H1 (cell line): ENCODE measurements at regions not wholly inside any gene's neighbourhood (a gene's known extent, or its start where the extent isn't known, plus 50 kb on each side); places are given as distances from the start of the nearest gene placed in this dataset.

ENCODE experiments used
- CTCF ChIA-PET: fragments of 300-600 bp; sonication (Branson Sonifier 250); formaldehyde crosslinking; loops from one replicate; lab custom pipeline; 2021; ENCODE audit not compliant: partially characterized antibody; lab: Charles Lee
- POLR2A ChIA-PET: fragments of 300-600 bp; sonication (Branson Sonifier 250); formaldehyde crosslinking; loops from one replicate; lab custom pipeline; 2021; ENCODE audit warnings: inconsistent platforms; ENCODE audit not compliant: partially characterized antibody; lab: Charles Lee
- DNase-seq, 2 experiments: peaks; one replicate each; pipeline versions ENCODE4 v3.0.0 to v3.0.0-alpha.2; 2010 to 2022; ENCODE audit warnings: low spot score in 2 of 2, low read depth in 1 of 2, mixed read lengths in 1 of 2
- FAIRE-seq: peaks from 2 replicates; lab custom pipeline; 2011; peaks lifted over from hg19 to GRCh38; lab: Jason Lieb, UNC
- H2AFZ ChIP-seq: 2 replicates; pipeline ENCODE4 v1.8.1; 2012; ENCODE audit warnings: low read length, inconsistent platforms
- H2AK5ac ChIP-seq: 2 replicates; pipeline ENCODE4 v1.6.1; 2013; ENCODE audit warnings: low read depth, low read length
- H2BK120ac ChIP-seq: replicated peaks from 2 replicates; pipeline ENCODE3; 2013; ENCODE audit warnings: low read depth, low read length, inconsistent platforms
- H2BK12ac ChIP-seq: 2 replicates; pipeline ENCODE4 v1.6.1; 2013; ENCODE audit warnings: low read depth, low read length
- H2BK15ac ChIP-seq: 2 replicates; pipeline ENCODE4 v1.6.1; 2013; ENCODE audit warnings: low read length
- H2BK20ac ChIP-seq: 2 replicates; pipeline ENCODE4 v1.6.1; 2013; ENCODE audit warnings: low read length
- H2BK5ac ChIP-seq: 2 replicates; pipeline ENCODE4 v1.6.1; 2013; ENCODE audit warnings: low read depth, low read length
- H3K14ac ChIP-seq: 2 replicates; pipeline ENCODE4 v1.6.1; 2013; ENCODE audit warnings: inconsistent platforms; ENCODE audit not compliant: insufficient read length
- H3K18ac ChIP-seq: 2 replicates; pipeline ENCODE4 v1.6.1; 2013; ENCODE audit warnings: low read length; ENCODE audit errors: extremely low read depth
- H3K23ac ChIP-seq: 2 replicates; pipeline ENCODE4 v1.6.1; 2013; ENCODE audit warnings: inconsistent platforms; ENCODE audit not compliant: insufficient read length
- H3K23me2 ChIP-seq: 2 replicates; pipeline ENCODE4 v1.6.1; 2013; ENCODE audit warnings: low read depth, low read length
- H3K27ac ChIP-seq: 2 replicates; pipeline ENCODE4 v1.6.1; 2011; ENCODE audit warnings: low read depth, low read length, inconsistent platforms
- H3K27me3 ChIP-seq, 4 experiments: replicated peaks in 1 of 4; 1 replicate in 1 of 4; 2 replicates in 3 of 4; pipeline versions ENCODE4 v1.6.1 to v1.8.1; 2011 to 2013; ENCODE audit warnings: low read length in 3 of 4, mild to moderate bottlenecking in 3 of 4, inconsistent platforms in 2 of 4, mixed read lengths in 2 of 4, moderate library complexity in 1 of 4; ENCODE audit not compliant: control insufficient read depth in 3 of 4, insufficient read depth in 3 of 4; ENCODE audit errors: extremely low read depth in 1 of 4
- H3K36me3 ChIP-seq, 4 experiments: 2 replicates each; pipeline versions ENCODE4 v1.6.1 to v1.8.1; 2011 to 2013; ENCODE audit warnings: mild to moderate bottlenecking in 4 of 4, low read length in 3 of 4, moderate library complexity in 2 of 4, control low read depth in 1 of 4, inconsistent platforms in 1 of 4; ENCODE audit not compliant: insufficient read depth in 4 of 4, control insufficient read depth in 2 of 4
- H3K4ac ChIP-seq: replicated peaks from 2 replicates; pipeline ENCODE3; 2013; ENCODE audit warnings: low read length, low read depth, mixed read lengths, inconsistent platforms; ENCODE audit not compliant: insufficient read length
- H3K4me1 ChIP-seq, 4 experiments: replicated peaks in 1 of 4; 1 replicate in 1 of 4; 2 replicates in 3 of 4; pipeline versions ENCODE4 v1.6.1 to v1.8.1; 2011 to 2013; ENCODE audit warnings: low read length in 3 of 4, inconsistent platforms in 2 of 4, mixed read lengths in 1 of 4; ENCODE audit not compliant: insufficient read depth in 4 of 4, control insufficient read depth in 3 of 4
- H3K4me2 ChIP-seq, 2 experiments: 2 replicates each; pipeline versions ENCODE4 v1.6.1 to v1.8.1; 2011 to 2013; ENCODE audit warnings: low read depth in 2 of 2, low read length in 2 of 2, control low read depth in 1 of 2, inconsistent platforms in 1 of 2, mild to moderate bottlenecking in 1 of 2; ENCODE audit not compliant: insufficient read depth in 1 of 2
- H3K4me3 ChIP-seq, 4 experiments: fragments of 200-600, 300-600 bp in 1 of 4; sonication (generic), shearing (Covaris generic), sonication (Bioruptor Twin) in 1 of 4; 2 replicates each; pipeline versions ENCODE4 v1.5.1 to v1.8.1; 2011 to 2016; ENCODE audit warnings: low read length in 4 of 4, low read depth in 3 of 4, control low read depth in 2 of 4, inconsistent platforms in 2 of 4, mild to moderate bottlenecking in 2 of 4, mixed read lengths in 1 of 4, moderate library complexity in 1 of 4; ENCODE audit not compliant: insufficient read depth in 2 of 4; ENCODE audit errors: extremely low read depth in 1 of 4
- H3K56ac ChIP-seq: replicated peaks from 2 replicates; pipeline ENCODE3; 2013; ENCODE audit warnings: low read depth, mild to moderate bottlenecking, mixed read lengths, low read length, inconsistent platforms; ENCODE audit not compliant: insufficient read length
- H3K79me1 ChIP-seq: 2 replicates; pipeline ENCODE4 v1.6.1; 2013; ENCODE audit warnings: low read depth, low read length, control low read depth
- H3K79me2 ChIP-seq, 2 experiments: 2 replicates each; pipeline versions ENCODE4 v1.6.1 to v1.8.1; 2012 to 2013; ENCODE audit warnings: low read length in 2 of 2, mild to moderate bottlenecking in 2 of 2, inconsistent platforms in 1 of 2; ENCODE audit not compliant: insufficient read depth in 2 of 2, control insufficient read depth in 1 of 2
- H3K9ac ChIP-seq, 4 experiments: replicated peaks in 1 of 4; 1 replicate in 1 of 4; 2 replicates in 3 of 4; pipeline versions ENCODE4 v1.6.1 to v1.8.1; 2011 to 2013; ENCODE audit warnings: low read depth in 3 of 4, low read length in 3 of 4, control low read depth in 2 of 4, mild to moderate bottlenecking in 2 of 4, moderate library complexity in 2 of 4, inconsistent platforms in 1 of 4; ENCODE audit errors: extremely low read depth in 1 of 4
- H3K9me3 ChIP-seq, 2 experiments: 2 replicates each; pipeline versions ENCODE4 v1.6.1 to v1.8.1; 2012 to 2013; ENCODE audit warnings: mild to moderate bottlenecking in 2 of 2, moderate library complexity in 2 of 2, control low read depth in 1 of 2, inconsistent platforms in 1 of 2, low read depth in 1 of 2, low read length in 1 of 2, mixed read lengths in 1 of 2; ENCODE audit not compliant: insufficient read depth in 2 of 2
- H4K20me1 ChIP-seq, 2 experiments: replicated peaks in 1 of 2; 2 replicates each; pipeline versions ENCODE3 to v1.8.1; 2011 to 2013; ENCODE audit warnings: inconsistent platforms in 2 of 2, low read length in 2 of 2, mild to moderate bottlenecking in 1 of 2; ENCODE audit not compliant: insufficient read depth in 2 of 2, control insufficient read depth in 1 of 2
- H4K5ac ChIP-seq: 2 replicates; pipeline ENCODE4 v1.6.1; 2013; ENCODE audit warnings: low read length, low read depth, mixed read lengths, inconsistent platforms; ENCODE audit not compliant: insufficient read length
- H4K8ac ChIP-seq: 2 replicates; pipeline ENCODE4 v1.8.0; 2013; ENCODE audit warnings: mild to moderate bottlenecking, moderate library complexity, low read length, inconsistent platforms; ENCODE audit not compliant: insufficient read depth; ENCODE audit errors: extremely low read depth
- H4K91ac ChIP-seq: replicated peaks from 2 replicates; pipeline ENCODE3; 2013; ENCODE audit warnings: low read length, mixed read lengths, inconsistent platforms; ENCODE audit not compliant: insufficient read length
- FOSL1 ChIP-seq: IDR thresholded peaks from 2 replicates; pipeline ENCODE4 v1.6.1; 2011; ENCODE audit warnings: mild to moderate bottlenecking, low read depth, low read length, moderate library complexity; ENCODE audit not compliant: insufficient read depth
- GTF2F1 ChIP-seq: IDR thresholded peaks from 2 replicates; pipeline ENCODE4 v1.6.1; 2012; ENCODE audit warnings: low read depth, low read length, improper control_type of control experiment, borderline replicate concordance
- KDM1A ChIP-seq: fragments of 200-600, 300-600 bp; sonication (generic); IDR thresholded peaks from 2 replicates; pipeline ENCODE4 v1.7.1; 2016; ENCODE audit warnings: mild to moderate bottlenecking, low read length, borderline replicate concordance
- POLR2A ChIP-seq, 2 experiments: IDR thresholded peaks; 1 replicate in 1 of 2; 2 replicates in 1 of 2; pipeline ENCODE4 v1.6.1; 2011; ENCODE audit warnings: low read depth in 2 of 2, low read length in 2 of 2, mild to moderate bottlenecking in 2 of 2; ENCODE audit errors: control extremely low read depth in 1 of 2
- WGBS, 2 experiments: shearing (Covaris generic) in 1 of 2; methylation state at CpG; one replicate each; pipeline versions ENCODE4 v1.1.6 to v1.1.7; 2013 to 2015; ENCODE audit warnings: low lambda C conversion rate in 2 of 2, mixed read lengths in 2 of 2, inconsistent platforms in 1 of 2, low coverage in 1 of 2, missing lambda C conversion rate in 1 of 2; ENCODE audit not compliant: insufficient replicate concordance in 2 of 2, insufficient coverage in 1 of 2, insufficient read length in 1 of 2; ENCODE audit errors: extremely low coverage in 1 of 2, missing lambda C conversion rate in 1 of 2; 5-methylcytosine and 5-hydroxymethylcytosine counted together
- TF ChIP-seq, protein P1 (sequence below), 3 experiments: IDR thresholded peaks; 1 replicate in 2 of 3; 2 replicates in 1 of 3; pipeline versions ENCODE4 v1.5.1 to v1.6.1; 2011; ENCODE audit warnings: low read length in 3 of 3, mild to moderate bottlenecking in 3 of 3, inconsistent platforms in 2 of 3, low read depth in 1 of 3, moderate library complexity in 1 of 3; ENCODE audit not compliant: insufficient read depth in 1 of 3; ENCODE audit errors: control extremely low read depth in 1 of 3
- TF ChIP-seq, protein P2 (sequence below): IDR thresholded peaks from 2 replicates; pipeline ENCODE4 v1.6.1; 2011; ENCODE audit warnings: low read length, improper control_type of control experiment

DNA sequence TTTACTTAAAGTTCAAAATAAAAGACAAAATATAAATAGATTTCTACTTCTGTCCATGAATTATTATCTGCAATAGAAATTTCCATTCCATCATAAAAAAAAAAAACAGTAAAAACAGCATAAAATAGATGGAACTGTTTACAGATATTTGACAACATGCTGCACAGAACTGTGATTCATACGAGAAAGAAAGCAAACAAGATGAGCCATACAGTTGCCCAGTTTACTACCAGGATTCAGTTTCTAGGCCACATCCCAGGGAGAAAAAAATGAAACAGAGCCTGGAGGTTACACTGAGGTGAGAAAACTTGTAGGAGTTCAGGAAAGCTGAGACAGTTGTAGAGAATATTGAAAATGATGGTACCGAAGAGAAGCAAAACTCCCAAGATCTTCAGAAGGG, 1426.9 kb upstream of the ACVR2A start:
- H3K4me2 ChIP-seq: no peak overlapping the region
- H3K4me1 ChIP-seq: peaks cover 0 to 9% (median 1%) of the 10 kb centered on the region in 4 experiments; a peak in 4 of 7 replicates
- no peak overlapping the region for H3K27ac ChIP-seq
- no peaks in the 10 kb centered on the region for H4K20me1 ChIP-seq
- TF ChIP-seq, protein P1, sequence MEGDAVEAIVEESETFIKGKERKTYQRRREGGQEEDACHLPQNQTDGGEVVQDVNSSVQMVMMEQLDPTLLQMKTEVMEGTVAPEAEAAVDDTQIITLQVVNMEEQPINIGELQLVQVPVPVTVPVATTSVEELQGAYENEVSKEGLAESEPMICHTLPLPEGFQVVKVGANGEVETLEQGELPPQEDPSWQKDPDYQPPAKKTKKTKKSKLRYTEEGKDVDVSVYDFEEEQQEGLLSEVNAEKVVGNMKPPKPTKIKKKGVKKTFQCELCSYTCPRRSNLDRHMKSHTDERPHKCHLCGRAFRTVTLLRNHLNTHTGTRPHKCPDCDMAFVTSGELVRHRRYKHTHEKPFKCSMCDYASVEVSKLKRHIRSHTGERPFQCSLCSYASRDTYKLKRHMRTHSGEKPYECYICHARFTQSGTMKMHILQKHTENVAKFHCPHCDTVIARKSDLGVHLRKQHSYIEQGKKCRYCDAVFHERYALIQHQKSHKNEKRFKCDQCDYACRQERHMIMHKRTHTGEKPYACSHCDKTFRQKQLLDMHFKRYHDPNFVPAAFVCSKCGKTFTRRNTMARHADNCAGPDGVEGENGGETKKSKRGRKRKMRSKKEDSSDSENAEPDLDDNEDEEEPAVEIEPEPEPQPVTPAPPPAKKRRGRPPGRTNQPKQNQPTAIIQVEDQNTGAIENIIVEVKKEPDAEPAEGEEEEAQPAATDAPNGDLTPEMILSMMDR (IDR thresholded peaks at IDR 0.05; ENCODE audit: control extremely low read depth in 1 of 3, insufficient read depth in 1 of 3, low read depth in 1 of 3, low read length in 3 of 3): no peak
- TF ChIP-seq POLR2A (IDR thresholded peaks at IDR 0.05; ENCODE audit: control extremely low read depth in 1 of 2, low read depth in 2 of 2, low read length in 2 of 2): no peak
- TF ChIP-seq KDM1A: no peak
- TF ChIP-seq GTF2F1: no peak
- no peak for TF ChIP-seq FOSL1
- TF ChIP-seq, protein P2, sequence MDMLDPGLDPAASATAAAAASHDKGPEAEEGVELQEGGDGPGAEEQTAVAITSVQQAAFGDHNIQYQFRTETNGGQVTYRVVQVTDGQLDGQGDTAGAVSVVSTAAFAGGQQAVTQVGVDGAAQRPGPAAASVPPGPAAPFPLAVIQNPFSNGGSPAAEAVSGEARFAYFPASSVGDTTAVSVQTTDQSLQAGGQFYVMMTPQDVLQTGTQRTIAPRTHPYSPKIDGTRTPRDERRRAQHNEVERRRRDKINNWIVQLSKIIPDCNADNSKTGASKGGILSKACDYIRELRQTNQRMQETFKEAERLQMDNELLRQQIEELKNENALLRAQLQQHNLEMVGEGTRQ: no peak
- DNase-seq: no peak
- no peaks in the 10 kb centered on the region for H3K9me3 ChIP-seq
- no peak overlapping the region for H4K91ac ChIP-seq
- H3K23me2 ChIP-seq: no peaks in the 10 kb centered on the region
- no peak overlapping the region for H3K23ac ChIP-seq
- CTCF ChIA-PET: no interaction called here
- POLR2A ChIA-PET: no interaction called here
- H3K18ac ChIP-seq: no peak overlapping the region
- no peak overlapping the region for H2BK120ac ChIP-seq
- H3K4me3 ChIP-seq: no peak overlapping the region
- H2BK15ac ChIP-seq: no peak overlapping the region
- no peak overlapping the region for H3K4ac ChIP-seq
- 95% methylated on average over 2 of the region's 2 CpGs; no CpG with 5 or more reads in 1 of the 2 experiments for WGBS, 2 experiments
- H2AFZ ChIP-seq: no peak overlapping the region
- H2BK12ac ChIP-seq: no peak overlapping the region
- H3K36me3 ChIP-seq: no peaks in the 10 kb centered on the region
- H4K8ac ChIP-seq: no peak overlapping the region
- H4K5ac ChIP-seq: no peak overlapping the region
- no peak overlapping the region for H2BK5ac ChIP-seq
- no peak overlapping the region for H2AK5ac ChIP-seq
- H2BK20ac ChIP-seq: no peak overlapping the region
- no peak overlapping the region for H3K56ac ChIP-seq
- H3K27me3 ChIP-seq: no peaks in the 10 kb centered on the region; a peak in 1 of 7 replicates
- H3K79me1 ChIP-seq: no peaks in the 10 kb centered on the region
- no peak for FAIRE-seq
- no peak overlapping the region for H3K9ac ChIP-seq
- no peaks in the 10 kb centered on the region for H3K79me2 ChIP-seq
- H3K14ac ChIP-seq: no peak overlapping the region
